ENCODE measurements at regions not wholly inside any gene's neighbourhood (a gene's known extent, or its start where the extent isn't known, plus 50 kb on each side); places are given as distances from the start of the nearest gene placed in this dataset.

GRCh38 chr16:52690468-52690867 lies 143.5 kb upstream of the TOX3 start:
- ChIA-PET CTCF (no interaction called here), POLR2A (no interaction called here)
- TF ChIP-seq SP1 (IDR thresholded peaks at IDR 0.05) (no peak), ELF4 (IDR thresholded peaks at IDR 0.05) (no peak), PKNOX1 (IDR thresholded peaks at IDR 0.05) (no peak), L3MBTL2 (conservative IDR thresholded peaks at IDR 0.05) (no peak), ARNT (IDR thresholded peaks at IDR 0.05) (no peak), BHLHE40 (IDR thresholded peaks at IDR 0.05; ENCODE audit: borderline replicate concordance) (no peak), HDGF (IDR thresholded peaks at IDR 0.05; ENCODE audit: borderline replicate concordance) (no peak), CTBP1 (IDR thresholded peaks at IDR 0.05; ENCODE audit: borderline replicate concordance) (no peak), TARDBP (IDR thresholded peaks at IDR 0.05) (no peak), ZNF384 (IDR thresholded peaks at IDR 0.05) (no peak), NFRKB (IDR thresholded peaks at IDR 0.05) (no peak)
- DNase-seq (ENCODE audit: extremely low spot score), result no peak

- no peak for DNase-seq (ENCODE audit: extremely low spot score)
- ChIA-PET POLR2A (no interaction called here), CTCF (no interaction called here)
- no peak for TF ChIP-seq HDGF (IDR thresholded peaks at IDR 0.05; ENCODE audit: borderline replicate concordance)
- TF ChIP-seq BHLHE40 (IDR thresholded peaks at IDR 0.05; ENCODE audit: borderline replicate concordance), result no peak
- TF ChIP-seq TARDBP (IDR thresholded peaks at IDR 0.05), result no peak
- TF ChIP-seq PKNOX1 (IDR thresholded peaks at IDR 0.05), result no peak
- no peak for TF ChIP-seq ZNF384 (IDR thresholded peaks at IDR 0.05)
- TF ChIP-seq L3MBTL2 (conservative IDR thresholded peaks at IDR 0.05), result no peak
- TF ChIP-seq ELF4 (IDR thresholded peaks at IDR 0.05), result no peak
- no peak for TF ChIP-seq FOXK2 (IDR thresholded peaks at IDR 0.05)
- TF ChIP-seq LEF1 (IDR thresholded peaks at IDR 0.05; ENCODE audit: borderline replicate concordance), result no peak
- TF ChIP-seq ARNT (IDR thresholded peaks at IDR 0.05), result no peak
- no peak for TF ChIP-seq CTBP1 (IDR thresholded peaks at IDR 0.05; ENCODE audit: borderline replicate concordance)
- no peak for TF ChIP-seq SUZ12 (IDR thresholded peaks at IDR 0.05)
- no peak for TF ChIP-seq FOXA1 (IDR thresholded peaks at IDR 0.05)
- TF ChIP-seq FOXM1 (IDR thresholded peaks at IDR 0.05; ENCODE audit: borderline replicate concordance), result no peak
- TF ChIP-seq SP1 (IDR thresholded peaks at IDR 0.05), result no peak
- TF ChIP-seq NFRKB (IDR thresholded peaks at IDR 0.05), result no peak
Measured at GRCh38 chr16:52680993-52681392, 134.1 kb upstream of the TOX3 start.

GRCh38 chr16:52677501-52677900 lies 130.6 kb upstream of the TOX3 start:
- CTCF ChIA-PET, result no interaction called here
- no peak for TF ChIP-seq ARNT (IDR thresholded peaks at IDR 0.05)
- TF ChIP-seq PKNOX1 (IDR thresholded peaks at IDR 0.05), result no peak
- TF ChIP-seq BHLHE40 (IDR thresholded peaks at IDR 0.05; ENCODE audit: borderline replicate concordance), result no peak
- no peak for TF ChIP-seq SUZ12 (IDR thresholded peaks at IDR 0.05)
- TF ChIP-seq FOXM1 (IDR thresholded peaks at IDR 0.05; ENCODE audit: borderline replicate concordance), result no peak
- no peak for TF ChIP-seq ELF4 (IDR thresholded peaks at IDR 0.05)
- no peak for TF ChIP-seq HDGF (IDR thresholded peaks at IDR 0.05; ENCODE audit: borderline replicate concordance)
- no peak for TF ChIP-seq CTBP1 (IDR thresholded peaks at IDR 0.05; ENCODE audit: borderline replicate concordance)
- TF ChIP-seq L3MBTL2 (conservative IDR thresholded peaks at IDR 0.05), result no peak
- TF ChIP-seq LEF1 (IDR thresholded peaks at IDR 0.05; ENCODE audit: borderline replicate concordance), result no peak
- TF ChIP-seq NFRKB (IDR thresholded peaks at IDR 0.05), result no peak
- no peak for TF ChIP-seq ZNF384 (IDR thresholded peaks at IDR 0.05)
- TF ChIP-seq FOXA1 (IDR thresholded peaks at IDR 0.05), result no peak
- TF ChIP-seq SP1 (IDR thresholded peaks at IDR 0.05), result no peak
- no peak for TF ChIP-seq TARDBP (IDR thresholded peaks at IDR 0.05)
- no peak for TF ChIP-seq FOXK2 (IDR thresholded peaks at IDR 0.05)
- POLR2A ChIA-PET, result no interaction called here
- no peak for DNase-seq (ENCODE audit: extremely low spot score)

GRCh38 chr16:52676959-52677358 lies 130.0 kb upstream of the TOX3 start:
- CTCF ChIA-PET, result no interaction called here
- no peak for DNase-seq (ENCODE audit: extremely low spot score)
- POLR2A ChIA-PET, result no interaction called here
- TF ChIP-seq SUZ12 (IDR thresholded peaks at IDR 0.05), result no peak
- no peak for TF ChIP-seq NFRKB (IDR thresholded peaks at IDR 0.05)
- TF ChIP-seq HDGF (IDR thresholded peaks at IDR 0.05; ENCODE audit: borderline replicate concordance), result no peak
- no peak for TF ChIP-seq SP1 (IDR thresholded peaks at IDR 0.05)
- no peak for TF ChIP-seq CTBP1 (IDR thresholded peaks at IDR 0.05; ENCODE audit: borderline replicate concordance)
- TF ChIP-seq LEF1 (IDR thresholded peaks at IDR 0.05; ENCODE audit: borderline replicate concordance), result no peak
- TF ChIP-seq PKNOX1 (IDR thresholded peaks at IDR 0.05), result no peak
- no peak for TF ChIP-seq BHLHE40 (IDR thresholded peaks at IDR 0.05; ENCODE audit: borderline replicate concordance)
- no peak for TF ChIP-seq TARDBP (IDR thresholded peaks at IDR 0.05)
- TF ChIP-seq FOXA1 (IDR thresholded peaks at IDR 0.05), result no peak
- no peak for TF ChIP-seq ELF4 (IDR thresholded peaks at IDR 0.05)
- no peak for TF ChIP-seq ZNF384 (IDR thresholded peaks at IDR 0.05)
- TF ChIP-seq FOXK2 (IDR thresholded peaks at IDR 0.05), result no peak
- no peak for TF ChIP-seq ARNT (IDR thresholded peaks at IDR 0.05)
- no peak for TF ChIP-seq L3MBTL2 (conservative IDR thresholded peaks at IDR 0.05)
- TF ChIP-seq FOXM1 (IDR thresholded peaks at IDR 0.05; ENCODE audit: borderline replicate concordance), result no peak

- TF ChIP-seq FOXA1 (IDR thresholded peaks at IDR 0.05) (no peak), SUZ12 (IDR thresholded peaks at IDR 0.05) (no peak), FOXK2 (IDR thresholded peaks at IDR 0.05) (no peak), ZNF384 (IDR thresholded peaks at IDR 0.05) (no peak), SP1 (IDR thresholded peaks at IDR 0.05) (no peak), NFRKB (IDR thresholded peaks at IDR 0.05) (no peak), LEF1 (IDR thresholded peaks at IDR 0.05; ENCODE audit: borderline replicate concordance) (no peak), TARDBP (IDR thresholded peaks at IDR 0.05) (no peak), ELF4 (IDR thresholded peaks at IDR 0.05) (no peak), HDGF (IDR thresholded peaks at IDR 0.05; ENCODE audit: borderline replicate concordance) (no peak), FOXM1 (IDR thresholded peaks at IDR 0.05; ENCODE audit: borderline replicate concordance) (no peak), L3MBTL2 (conservative IDR thresholded peaks at IDR 0.05) (no peak), CTBP1 (IDR thresholded peaks at IDR 0.05; ENCODE audit: borderline replicate concordance) (no peak), BHLHE40 (IDR thresholded peaks at IDR 0.05; ENCODE audit: borderline replicate concordance) (no peak), ARNT (IDR thresholded peaks at IDR 0.05) (no peak), PKNOX1 (IDR thresholded peaks at IDR 0.05) (no peak)
- ChIA-PET POLR2A (no interaction called here), CTCF (no interaction called here)
- no peak for DNase-seq (ENCODE audit: extremely low spot score)
Measured at GRCh38 chr16:52671590-52671989, 124.6 kb upstream of the TOX3 start.

All from HEK293T (cell line).